ENCODE measurements at regions not wholly inside any gene's neighbourhood (a gene's known extent, or its start where the extent isn't known, plus 50 kb on each side); places are given as distances from the start of the nearest gene placed in this dataset.

DNA sequence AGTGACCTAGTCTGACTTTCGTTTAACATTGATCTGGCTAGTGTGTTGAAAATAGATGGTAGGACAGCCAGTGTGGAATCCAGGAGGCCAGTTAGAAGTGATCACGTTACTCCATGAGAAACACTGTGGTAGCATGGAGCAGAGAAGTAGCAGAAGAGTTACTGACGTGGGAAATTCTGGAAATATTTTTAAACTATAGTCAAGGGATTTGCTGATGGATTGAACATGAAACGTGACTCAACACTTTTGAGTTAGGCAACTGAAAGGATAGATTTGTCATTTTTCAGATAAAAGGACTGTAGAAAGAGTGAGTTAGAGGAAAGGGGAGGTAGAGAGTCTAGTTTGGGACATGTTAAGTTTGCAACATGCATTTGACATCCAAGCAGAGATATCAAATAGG is 130.4 kb downstream of the IRS1 start:
- CTCF ChIA-PET, result no interaction called here
- no peak overlapping the region for H3K27ac ChIP-seq (ENCODE audit: extremely low read depth, low read depth, low read length)
- no peak overlapping the region for H3K4me3 ChIP-seq (ENCODE audit: low read depth, low read length)
- H3K36me3 ChIP-seq (ENCODE audit: control insufficient read depth in 2 of 2, insufficient read depth in 1 of 2, low read length in 2 of 2), result no peaks in the 10 kb centered on the region
- POLR2A ChIA-PET, result no interaction called here
- H3K4me1 ChIP-seq (ENCODE audit: control insufficient read depth, insufficient read depth, low read length), result peaks cover 11% of the 10 kb centered on the region
- no peaks in the 10 kb centered on the region for H3K9me3 ChIP-seq (ENCODE audit: control insufficient read depth, insufficient read depth, low read depth, low read length)
- TF ChIP-seq, protein P1, sequence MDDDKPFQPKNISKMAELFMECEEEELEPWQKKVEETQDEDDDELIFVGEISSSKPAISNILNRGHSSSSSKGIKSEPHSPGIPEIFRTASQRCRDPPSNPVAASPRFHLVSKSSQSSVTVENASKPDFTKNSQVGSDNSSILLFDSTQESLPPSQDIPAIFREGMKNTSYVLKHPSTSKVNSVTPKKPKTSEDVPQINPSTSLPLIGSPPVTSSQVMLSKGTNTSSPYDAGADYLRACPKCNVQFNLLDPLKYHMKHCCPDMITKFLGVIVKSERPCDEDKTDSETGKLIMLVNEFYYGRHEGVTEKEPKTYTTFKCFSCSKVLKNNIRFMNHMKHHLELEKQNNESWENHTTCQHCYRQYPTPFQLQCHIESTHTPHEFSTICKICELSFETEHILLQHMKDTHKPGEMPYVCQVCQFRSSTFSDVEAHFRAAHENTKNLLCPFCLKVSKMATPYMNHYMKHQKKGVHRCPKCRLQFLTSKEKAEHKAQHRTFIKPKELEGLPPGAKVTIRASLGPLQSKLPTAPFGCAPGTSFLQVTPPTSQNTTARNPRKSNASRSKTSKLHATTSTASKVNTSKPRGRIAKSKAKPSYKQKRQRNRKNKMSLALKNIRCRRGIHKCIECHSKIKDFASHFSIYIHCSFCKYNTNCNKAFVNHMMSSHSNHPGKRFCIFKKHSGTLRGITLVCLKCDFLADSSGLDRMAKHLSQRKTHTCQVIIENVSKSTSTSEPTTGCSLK (tag by site-specific recombination; IDR thresholded peaks at IDR 0.05), result no peak
- TF ChIP-seq ZEB2 (tag by site-specific recombination; IDR thresholded peaks at IDR 0.05) (no peak), ZNF514 (tag by site-specific recombination; IDR thresholded peaks at IDR 0.05) (no peak), ZNF274 (IDR thresholded peaks at IDR 0.05; ENCODE audit: low read length) (no peak), ZNF274 (tag by site-specific recombination; IDR thresholded peaks at IDR 0.05; ENCODE audit: borderline replicate concordance) (no peak), ZNF670 (tag by site-specific recombination; IDR thresholded peaks at IDR 0.05; ENCODE audit: low read depth) (no peak), ZNF560 (tag by site-specific recombination; IDR thresholded peaks at IDR 0.05; ENCODE audit: borderline replicate concordance) (no peak), ZNF776 (tag by site-specific recombination; IDR thresholded peaks at IDR 0.05; ENCODE audit: borderline replicate concordance) (no peak), KLF9 (tag by site-specific recombination; IDR thresholded peaks at IDR 0.05; ENCODE audit: low read depth) (no peak)
- TF ChIP-seq, protein P2, sequence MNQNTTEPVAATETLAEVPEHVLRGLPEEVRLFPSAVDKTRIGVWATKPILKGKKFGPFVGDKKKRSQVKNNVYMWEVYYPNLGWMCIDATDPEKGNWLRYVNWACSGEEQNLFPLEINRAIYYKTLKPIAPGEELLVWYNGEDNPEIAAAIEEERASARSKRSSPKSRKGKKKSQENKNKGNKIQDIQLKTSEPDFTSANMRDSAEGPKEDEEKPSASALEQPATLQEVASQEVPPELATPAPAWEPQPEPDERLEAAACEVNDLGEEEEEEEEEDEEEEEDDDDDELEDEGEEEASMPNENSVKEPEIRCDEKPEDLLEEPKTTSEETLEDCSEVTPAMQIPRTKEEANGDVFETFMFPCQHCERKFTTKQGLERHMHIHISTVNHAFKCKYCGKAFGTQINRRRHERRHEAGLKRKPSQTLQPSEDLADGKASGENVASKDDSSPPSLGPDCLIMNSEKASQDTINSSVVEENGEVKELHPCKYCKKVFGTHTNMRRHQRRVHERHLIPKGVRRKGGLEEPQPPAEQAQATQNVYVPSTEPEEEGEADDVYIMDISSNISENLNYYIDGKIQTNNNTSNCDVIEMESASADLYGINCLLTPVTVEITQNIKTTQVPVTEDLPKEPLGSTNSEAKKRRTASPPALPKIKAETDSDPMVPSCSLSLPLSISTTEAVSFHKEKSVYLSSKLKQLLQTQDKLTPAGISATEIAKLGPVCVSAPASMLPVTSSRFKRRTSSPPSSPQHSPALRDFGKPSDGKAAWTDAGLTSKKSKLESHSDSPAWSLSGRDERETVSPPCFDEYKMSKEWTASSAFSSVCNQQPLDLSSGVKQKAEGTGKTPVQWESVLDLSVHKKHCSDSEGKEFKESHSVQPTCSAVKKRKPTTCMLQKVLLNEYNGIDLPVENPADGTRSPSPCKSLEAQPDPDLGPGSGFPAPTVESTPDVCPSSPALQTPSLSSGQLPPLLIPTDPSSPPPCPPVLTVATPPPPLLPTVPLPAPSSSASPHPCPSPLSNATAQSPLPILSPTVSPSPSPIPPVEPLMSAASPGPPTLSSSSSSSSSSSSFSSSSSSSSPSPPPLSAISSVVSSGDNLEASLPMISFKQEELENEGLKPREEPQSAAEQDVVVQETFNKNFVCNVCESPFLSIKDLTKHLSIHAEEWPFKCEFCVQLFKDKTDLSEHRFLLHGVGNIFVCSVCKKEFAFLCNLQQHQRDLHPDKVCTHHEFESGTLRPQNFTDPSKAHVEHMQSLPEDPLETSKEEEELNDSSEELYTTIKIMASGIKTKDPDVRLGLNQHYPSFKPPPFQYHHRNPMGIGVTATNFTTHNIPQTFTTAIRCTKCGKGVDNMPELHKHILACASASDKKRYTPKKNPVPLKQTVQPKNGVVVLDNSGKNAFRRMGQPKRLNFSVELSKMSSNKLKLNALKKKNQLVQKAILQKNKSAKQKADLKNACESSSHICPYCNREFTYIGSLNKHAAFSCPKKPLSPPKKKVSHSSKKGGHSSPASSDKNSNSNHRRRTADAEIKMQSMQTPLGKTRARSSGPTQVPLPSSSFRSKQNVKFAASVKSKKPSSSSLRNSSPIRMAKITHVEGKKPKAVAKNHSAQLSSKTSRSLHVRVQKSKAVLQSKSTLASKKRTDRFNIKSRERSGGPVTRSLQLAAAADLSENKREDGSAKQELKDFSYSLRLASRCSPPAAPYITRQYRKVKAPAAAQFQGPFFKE (tag by site-specific recombination; IDR thresholded peaks at IDR 0.05; ENCODE audit: borderline replicate concordance), result no peak
- TF ChIP-seq, protein P3, sequence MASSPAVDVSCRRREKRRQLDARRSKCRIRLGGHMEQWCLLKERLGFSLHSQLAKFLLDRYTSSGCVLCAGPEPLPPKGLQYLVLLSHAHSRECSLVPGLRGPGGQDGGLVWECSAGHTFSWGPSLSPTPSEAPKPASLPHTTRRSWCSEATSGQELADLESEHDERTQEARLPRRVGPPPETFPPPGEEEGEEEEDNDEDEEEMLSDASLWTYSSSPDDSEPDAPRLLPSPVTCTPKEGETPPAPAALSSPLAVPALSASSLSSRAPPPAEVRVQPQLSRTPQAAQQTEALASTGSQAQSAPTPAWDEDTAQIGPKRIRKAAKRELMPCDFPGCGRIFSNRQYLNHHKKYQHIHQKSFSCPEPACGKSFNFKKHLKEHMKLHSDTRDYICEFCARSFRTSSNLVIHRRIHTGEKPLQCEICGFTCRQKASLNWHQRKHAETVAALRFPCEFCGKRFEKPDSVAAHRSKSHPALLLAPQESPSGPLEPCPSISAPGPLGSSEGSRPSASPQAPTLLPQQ (tag by site-specific recombination; IDR thresholded peaks at IDR 0.05), result no peak

DNA sequence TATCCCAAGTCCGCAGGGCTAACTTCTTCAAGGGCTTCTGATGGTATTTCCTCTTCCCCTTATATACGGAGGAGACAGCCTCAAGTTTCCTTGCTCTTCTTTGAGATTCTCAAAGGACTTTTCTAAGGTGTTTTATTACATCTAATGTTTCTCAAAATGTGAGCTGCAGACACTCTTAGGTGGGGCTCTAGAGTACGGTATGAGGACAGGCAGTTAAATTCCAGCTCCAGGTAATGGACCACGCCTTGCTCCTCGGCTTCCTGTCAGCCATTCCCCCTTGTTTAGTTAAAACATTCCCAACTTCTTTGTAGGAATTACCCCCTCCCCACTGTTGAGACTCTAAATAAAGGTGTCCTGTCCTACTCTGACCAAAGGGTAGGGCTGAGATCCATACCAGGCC is 131.9 kb downstream of the IRS1 start:
- ChIA-PET CTCF (no interaction called here), POLR2A (no interaction called here)
- peaks cover 2% of the 10 kb centered on the region; the same call in 1 of the 2 replicates for H3K4me1 ChIP-seq (ENCODE audit: control insufficient read depth, insufficient read depth, low read length)
- H3K4me3 ChIP-seq (ENCODE audit: low read depth, low read length), result no peak overlapping the region
- H3K36me3 ChIP-seq (ENCODE audit: control insufficient read depth in 2 of 2, insufficient read depth in 1 of 2, low read length in 2 of 2), result no peaks in the 10 kb centered on the region
- TF ChIP-seq ZNF114 (tag by site-specific recombination; IDR thresholded peaks at IDR 0.05), result no peak
- no peak for TF ChIP-seq ZNF544 (tag by site-specific recombination; IDR thresholded peaks at IDR 0.05)
- TF ChIP-seq, protein P4, sequence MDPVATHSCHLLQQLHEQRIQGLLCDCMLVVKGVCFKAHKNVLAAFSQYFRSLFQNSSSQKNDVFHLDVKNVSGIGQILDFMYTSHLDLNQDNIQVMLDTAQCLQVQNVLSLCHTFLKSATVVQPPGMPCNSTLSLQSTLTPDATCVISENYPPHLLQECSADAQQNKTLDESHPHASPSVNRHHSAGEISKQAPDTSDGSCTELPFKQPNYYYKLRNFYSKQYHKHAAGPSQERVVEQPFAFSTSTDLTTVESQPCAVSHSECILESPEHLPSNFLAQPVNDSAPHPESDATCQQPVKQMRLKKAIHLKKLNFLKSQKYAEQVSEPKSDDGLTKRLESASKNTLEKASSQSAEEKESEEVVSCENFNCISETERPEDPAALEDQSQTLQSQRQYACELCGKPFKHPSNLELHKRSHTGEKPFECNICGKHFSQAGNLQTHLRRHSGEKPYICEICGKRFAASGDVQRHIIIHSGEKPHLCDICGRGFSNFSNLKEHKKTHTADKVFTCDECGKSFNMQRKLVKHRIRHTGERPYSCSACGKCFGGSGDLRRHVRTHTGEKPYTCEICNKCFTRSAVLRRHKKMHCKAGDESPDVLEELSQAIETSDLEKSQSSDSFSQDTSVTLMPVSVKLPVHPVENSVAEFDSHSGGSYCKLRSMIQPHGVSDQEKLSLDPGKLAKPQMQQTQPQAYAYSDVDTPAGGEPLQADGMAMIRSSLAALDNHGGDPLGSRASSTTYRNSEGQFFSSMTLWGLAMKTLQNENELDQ (tag by site-specific recombination; IDR thresholded peaks at IDR 0.05; ENCODE audit: low read depth), result no peak
- TF ChIP-seq ZNF791 (tag by site-specific recombination; IDR thresholded peaks at IDR 0.05), result no peak
- TF ChIP-seq SETDB1 (IDR thresholded peaks at IDR 0.05; ENCODE audit: insufficient read length, low read length), result no peak
- TF ChIP-seq ZNF24 (tag by site-specific recombination; IDR thresholded peaks at IDR 0.05), result no peak
- no peak for TF ChIP-seq ZNF350 (tag by site-specific recombination; IDR thresholded peaks at IDR 0.05)
- no peak for TF ChIP-seq ZNF324 (tag by site-specific recombination; IDR thresholded peaks at IDR 0.05)
- no peaks in the 10 kb centered on the region for H3K9me3 ChIP-seq (ENCODE audit: control insufficient read depth, insufficient read depth, low read depth, low read length)
- H3K27ac ChIP-seq (ENCODE audit: extremely low read depth, low read depth, low read length), result no peak overlapping the region
